ENCODE measurements at regions not wholly inside any gene's neighbourhood (a gene's known extent, or its start where the extent isn't known, plus 50 kb on each side); places are given as distances from the start of the nearest gene placed in this dataset.
"Not testable (repeated sequence)": the region's sequence is repeated elsewhere in the genome, so short reads cannot be mapped to it uniquely, and the experiment has no call there.

- Histone ChIP-seq H3K36me3 (ENCODE audit: control insufficient read depth in 1 of 2, insufficient read depth in 2 of 2, low read length in 2 of 2) (no peaks in the 10 kb centered on the region), H3K9me3 (ENCODE audit: control insufficient read depth in 1 of 2, low read length in 2 of 2) (peaks cover 0 to 2% of the 10 kb centered on the region in 2 donors), H3K4me1 (ENCODE audit: control insufficient read depth in 1 of 2, insufficient read depth in 2 of 2, low read length in 2 of 2) (peaks cover 0 to 11% of the 10 kb centered on the region in 2 donors), H3K27me3 (ENCODE audit: low read depth, low read length) (no peaks in the 10 kb centered on the region), H3K27ac (ENCODE audit: low read length) (no peak overlapping the region), H3K4me3 (ENCODE audit: low read depth in 1 of 2, low read length in 2 of 2) (no peak overlapping the region)
These were observed 1037.8 kb downstream of the NR2F1-AS1 start for GRCh38 chr5:92543201-92543600.

GRCh38 chr5:92542017-92542416 is 1039.0 kb downstream of the NR2F1-AS1 start:
- not testable (repeated sequence) for H3K27ac ChIP-seq (ENCODE audit: low read length); H3K9me3 ChIP-seq (ENCODE audit: control insufficient read depth in 1 of 2, low read length in 2 of 2); H3K27me3 ChIP-seq (ENCODE audit: low read depth, low read length); H3K36me3 ChIP-seq (ENCODE audit: control insufficient read depth in 1 of 2, insufficient read depth in 2 of 2, low read length in 2 of 2); H3K4me3 ChIP-seq (ENCODE audit: low read depth in 1 of 2, low read length in 2 of 2)
- H3K4me1 ChIP-seq (ENCODE audit: control insufficient read depth in 1 of 2, insufficient read depth in 2 of 2, low read length in 2 of 2): peaks cover 0 to 11% of the 10 kb centered on the region in 2 donors

GRCh38 chr5:92527311-92528078 is 1053.5 kb downstream of the NR2F1-AS1 start:
- Histone ChIP-seq H3K27ac (ENCODE audit: low read length) (no peak overlapping the region), H3K9me3 (ENCODE audit: control insufficient read depth in 1 of 2, low read length in 2 of 2) (no peaks in the 10 kb centered on the region), H3K4me1 (ENCODE audit: control insufficient read depth in 1 of 2, insufficient read depth in 2 of 2, low read length in 2 of 2) (no peaks in the 10 kb centered on the region), H3K27me3 (ENCODE audit: low read depth, low read length) (no peaks in the 10 kb centered on the region), H3K36me3 (ENCODE audit: control insufficient read depth in 1 of 2, insufficient read depth in 2 of 2, low read length in 2 of 2) (no peaks in the 10 kb centered on the region), H3K4me3 (ENCODE audit: low read depth in 1 of 2, low read length in 2 of 2) (no peak overlapping the region)

- Histone ChIP-seq H3K4me3 (ENCODE audit: low read depth in 1 of 2, low read length in 2 of 2) (no peak overlapping the region), H3K9me3 (ENCODE audit: control insufficient read depth in 1 of 2, low read length in 2 of 2) (no peaks in the 10 kb centered on the region), H3K4me1 (ENCODE audit: control insufficient read depth in 1 of 2, insufficient read depth in 2 of 2, low read length in 2 of 2) (no peaks in the 10 kb centered on the region), H3K36me3 (ENCODE audit: control insufficient read depth in 1 of 2, insufficient read depth in 2 of 2, low read length in 2 of 2) (no peaks in the 10 kb centered on the region), H3K27ac (ENCODE audit: low read length) (no peak overlapping the region), H3K27me3 (ENCODE audit: low read depth, low read length) (no peaks in the 10 kb centered on the region)
These were observed 1055.9 kb downstream of the NR2F1-AS1 start for GRCh38 chr5:92525131-92525530.

GRCh38 chr5:92519811-92520632 is 1061.0 kb downstream of the NR2F1-AS1 start:
- Histone ChIP-seq H3K27me3 (ENCODE audit: low read depth, low read length) (no peaks in the 10 kb centered on the region), H3K36me3 (ENCODE audit: control insufficient read depth in 1 of 2, insufficient read depth in 2 of 2, low read length in 2 of 2) (no peaks in the 10 kb centered on the region), H3K9me3 (ENCODE audit: control insufficient read depth in 1 of 2, low read length in 2 of 2) (no peaks in the 10 kb centered on the region), H3K4me1 (ENCODE audit: control insufficient read depth in 1 of 2, insufficient read depth in 2 of 2, low read length in 2 of 2) (peaks cover 0 to 7% of the 10 kb centered on the region in 2 donors), H3K4me3 (ENCODE audit: low read depth in 1 of 2, low read length in 2 of 2) (no peak overlapping the region), H3K27ac (ENCODE audit: low read length) (no peak overlapping the region)

GRCh38 chr5:92518318-92518904 is 1062.6 kb downstream of the NR2F1-AS1 start:
- Histone ChIP-seq H3K27me3 (ENCODE audit: low read depth, low read length) (no peaks in the 10 kb centered on the region), H3K9me3 (ENCODE audit: control insufficient read depth in 1 of 2, low read length in 2 of 2) (no peaks in the 10 kb centered on the region), H3K4me1 (ENCODE audit: control insufficient read depth in 1 of 2, insufficient read depth in 2 of 2, low read length in 2 of 2) (peaks cover 0 to 7% of the 10 kb centered on the region in 2 donors), H3K4me3 (ENCODE audit: low read depth in 1 of 2, low read length in 2 of 2) (peak overlapping the region; percentile 12 to 18), H3K27ac (ENCODE audit: low read length) (no peak overlapping the region), H3K36me3 (ENCODE audit: control insufficient read depth in 1 of 2, insufficient read depth in 2 of 2, low read length in 2 of 2) (no peaks in the 10 kb centered on the region)

GRCh38 chr5:92514896-92515295 is 1066.1 kb downstream of the NR2F1-AS1 start:
- H3K27me3 ChIP-seq (ENCODE audit: low read depth, low read length): no peaks in the 10 kb centered on the region
- no peak overlapping the region for H3K27ac ChIP-seq (ENCODE audit: low read length)
- H3K4me1 ChIP-seq (ENCODE audit: control insufficient read depth in 1 of 2, insufficient read depth in 2 of 2, low read length in 2 of 2): peaks cover 0 to 7% of the 10 kb centered on the region in 2 donors
- no peak overlapping the region for H3K4me3 ChIP-seq (ENCODE audit: low read depth in 1 of 2, low read length in 2 of 2)
- no peaks in the 10 kb centered on the region for H3K36me3 ChIP-seq (ENCODE audit: control insufficient read depth in 1 of 2, insufficient read depth in 2 of 2, low read length in 2 of 2)
- peaks cover 1 to 21% of the 10 kb centered on the region in 2 donors for H3K9me3 ChIP-seq (ENCODE audit: control insufficient read depth in 1 of 2, low read length in 2 of 2)

- Histone ChIP-seq H3K4me3 (ENCODE audit: low read depth in 1 of 2, low read length in 2 of 2) (no peak overlapping the region), H3K36me3 (ENCODE audit: control insufficient read depth in 1 of 2, insufficient read depth in 2 of 2, low read length in 2 of 2) (no peaks in the 10 kb centered on the region), H3K27me3 (ENCODE audit: low read depth, low read length) (no peaks in the 10 kb centered on the region), H3K4me1 (ENCODE audit: control insufficient read depth in 1 of 2, insufficient read depth in 2 of 2, low read length in 2 of 2) (no peaks in the 10 kb centered on the region), H3K9me3 (ENCODE audit: control insufficient read depth in 1 of 2, low read length in 2 of 2) (peaks cover 12 to 39% of the 10 kb centered on the region in 2 donors), H3K27ac (ENCODE audit: low read length) (no peak overlapping the region)
These were observed 1068.0 kb downstream of the NR2F1-AS1 start for GRCh38 chr5:92513067-92513466.

- H3K4me3 ChIP-seq (ENCODE audit: low read depth in 1 of 2, low read length in 2 of 2): no peak overlapping the region
- no peaks in the 10 kb centered on the region for H3K36me3 ChIP-seq (ENCODE audit: control insufficient read depth in 1 of 2, insufficient read depth in 2 of 2, low read length in 2 of 2)
- H3K27me3 ChIP-seq (ENCODE audit: low read depth, low read length): no peaks in the 10 kb centered on the region
- no peaks in the 10 kb centered on the region for H3K4me1 ChIP-seq (ENCODE audit: control insufficient read depth in 1 of 2, insufficient read depth in 2 of 2, low read length in 2 of 2)
- H3K9me3 ChIP-seq (ENCODE audit: control insufficient read depth in 1 of 2, low read length in 2 of 2): peaks cover 12 to 39% of the 10 kb centered on the region in 2 donors
- H3K27ac ChIP-seq (ENCODE audit: low read length): no peak overlapping the region
These were observed 1072.7 kb downstream of the NR2F1-AS1 start for GRCh38 chr5:92508271-92508670.

GRCh38 chr5:92505925-92506324 is 1075.1 kb downstream of the NR2F1-AS1 start:
- H3K4me1 ChIP-seq (ENCODE audit: control insufficient read depth in 1 of 2, insufficient read depth in 2 of 2, low read length in 2 of 2): no peaks in the 10 kb centered on the region
- H3K27me3 ChIP-seq (ENCODE audit: low read depth, low read length): no peaks in the 10 kb centered on the region
- H3K36me3 ChIP-seq (ENCODE audit: control insufficient read depth in 1 of 2, insufficient read depth in 2 of 2, low read length in 2 of 2): no peaks in the 10 kb centered on the region
- H3K4me3 ChIP-seq (ENCODE audit: low read depth in 1 of 2, low read length in 2 of 2): peak overlapping the region; percentile 8 to 26
- peaks cover 12 to 27% of the 10 kb centered on the region in 2 donors for H3K9me3 ChIP-seq (ENCODE audit: control insufficient read depth in 1 of 2, low read length in 2 of 2)
- H3K27ac ChIP-seq (ENCODE audit: low read length): no peak overlapping the region

- Histone ChIP-seq H3K4me1 (ENCODE audit: control insufficient read depth in 1 of 2, insufficient read depth in 2 of 2, low read length in 2 of 2) (no peaks in the 10 kb centered on the region), H3K9me3 (ENCODE audit: control insufficient read depth in 1 of 2, low read length in 2 of 2) (peaks cover 12 to 20% of the 10 kb centered on the region in 2 donors), H3K36me3 (ENCODE audit: control insufficient read depth in 1 of 2, insufficient read depth in 2 of 2, low read length in 2 of 2) (no peaks in the 10 kb centered on the region), H3K4me3 (ENCODE audit: low read depth in 1 of 2, low read length in 2 of 2) (no peak overlapping the region), H3K27ac (ENCODE audit: low read length) (no peak overlapping the region), H3K27me3 (ENCODE audit: low read depth, low read length) (no peaks in the 10 kb centered on the region)
These were observed 1075.9 kb downstream of the NR2F1-AS1 start for GRCh38 chr5:92505145-92505544.
